Gastrocnemius medialis (tissue), 4 donors: ENCODE measurements at regions not wholly inside any gene's neighbourhood (a gene's known extent, or its start where the extent isn't known, plus 50 kb on each side); places are given as distances from the start of the nearest gene placed in this dataset.

ENCODE experiments used
- ATAC-seq, 2 donors: fragments of 150-250 bp; one replicate each; pipeline ENCODE4 v1.9.1; 2016
- DNase-seq, 2 donors: peaks; one replicate each; pipeline ENCODE4 v3.0.0-alpha.2; 2019
- H3K27ac ChIP-seq, 4 donors: fragments of 200-600 bp; sonication (generic); 1 replicate in 1 of 4; 2 replicates in 3 of 4; pipeline ENCODE4 v1.5.1; 2016 to 2018; ENCODE audit warnings: mild to moderate bottlenecking in 2 of 4, moderate library complexity in 1 of 4
- H3K27me3 ChIP-seq, 3 donors: fragments of 200-600 bp; sonication (generic) in 2 of 3; 1 replicate in 1 of 3; 2 replicates in 2 of 3; pipeline versions ENCODE4 v1.5.1 to v1.6.0; 2016 to 2019; ENCODE audit warnings: mild to moderate bottlenecking in 1 of 3, moderate library complexity in 1 of 3
- H3K36me3 ChIP-seq, 2 donors: fragments of 200-600 bp; sonication (generic) in 1 of 2; one replicate each; pipeline ENCODE4 v1.5.1; 2017 to 2018
- H3K4me1 ChIP-seq, 2 donors: fragments of 200-600 bp; sonication (generic) in 1 of 2; one replicate each; pipeline ENCODE4 v1.5.1; 2016 to 2017; ENCODE audit warnings: mild to moderate bottlenecking in 2 of 2
- H3K4me3 ChIP-seq, 4 donors: fragments of 200-600 bp; sonication (generic) in 3 of 4; 1 replicate in 1 of 4; 2 replicates in 3 of 4; pipeline ENCODE4 v1.5.1; 2016 to 2019; ENCODE audit warnings: mild to moderate bottlenecking in 2 of 4
- H3K9me3 ChIP-seq, 3 donors: fragments of 200-600 bp; sonication (generic) in 2 of 3; 1 replicate in 1 of 3; 2 replicates in 2 of 3; pipeline ENCODE4 v1.5.1; 2016 to 2019
- POLR2A ChIP-seq, 2 donors: fragments of 450-650 bp; IDR thresholded peaks; one replicate each; pipeline ENCODE4 v1.6.1; 2017; ENCODE audit warnings: antibody characterized with exemption in 2 of 2, mild to moderate bottlenecking in 2 of 2, moderate library complexity in 2 of 2
- in situ Hi-C, 4 donors: fragments of 200-750 bp; cut with MboI; loops; one replicate each; pipeline versions ENCODE4 v1.15.0 to v1.8.0; 2017; ENCODE audit warnings: low sequenced_read_pairs in 4 of 4
- intact Hi-C: fragments of 100-400 bp; cut with DNase I; formaldehyde crosslinking; loops from one replicate; pipeline ENCODE4 v1.15.1; 2023; ENCODE audit warnings: low total_unique reads
- TF ChIP-seq, protein P1 (sequence below), 5 experiments: fragments of 450-650 bp in 3 of 5; fragments of 200-600 bp in 2 of 5; sonication (generic) in 2 of 5; IDR thresholded peaks in 4 of 5; conservative IDR thresholded peaks in 1 of 5; 1 replicate in 4 of 5; 2 replicates in 1 of 5; pipeline ENCODE4 v1.5.1; 2016 to 2019; ENCODE audit warnings: antibody characterized with exemption in 5 of 5, mild to moderate bottlenecking in 3 of 5, moderate library complexity in 3 of 5

DNA sequence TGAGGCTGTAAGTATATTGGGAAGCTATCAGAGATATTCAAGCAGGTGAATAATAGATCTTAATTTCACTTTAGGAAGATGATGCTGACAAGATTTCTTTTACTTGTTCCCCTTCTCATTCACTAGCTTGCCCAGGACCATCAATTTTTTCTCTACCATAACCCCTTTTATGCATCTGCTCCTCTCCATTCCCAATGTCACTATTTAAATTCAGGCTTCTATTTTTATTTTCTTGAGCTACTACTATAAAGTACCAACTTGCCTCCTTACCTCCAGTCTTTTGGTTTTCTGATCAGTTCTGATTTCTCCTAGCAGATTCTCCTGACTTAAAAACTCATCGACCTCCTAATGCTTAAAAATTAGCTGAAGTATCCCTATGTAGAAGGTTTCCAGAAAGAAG lies 97.7 kb upstream of the SMIM30 start:
- H3K9me3 ChIP-seq: no peaks in the 10 kb centered on the region
- H3K4me3 ChIP-seq: no peak overlapping the region
- no peak overlapping the region for H3K27ac ChIP-seq
- H3K4me1 ChIP-seq: no peaks in the 10 kb centered on the region
- intact Hi-C loops (no loop called here), in situ Hi-C loops (no loop called here)
- ATAC-seq: no peak
- TF ChIP-seq, protein P1, sequence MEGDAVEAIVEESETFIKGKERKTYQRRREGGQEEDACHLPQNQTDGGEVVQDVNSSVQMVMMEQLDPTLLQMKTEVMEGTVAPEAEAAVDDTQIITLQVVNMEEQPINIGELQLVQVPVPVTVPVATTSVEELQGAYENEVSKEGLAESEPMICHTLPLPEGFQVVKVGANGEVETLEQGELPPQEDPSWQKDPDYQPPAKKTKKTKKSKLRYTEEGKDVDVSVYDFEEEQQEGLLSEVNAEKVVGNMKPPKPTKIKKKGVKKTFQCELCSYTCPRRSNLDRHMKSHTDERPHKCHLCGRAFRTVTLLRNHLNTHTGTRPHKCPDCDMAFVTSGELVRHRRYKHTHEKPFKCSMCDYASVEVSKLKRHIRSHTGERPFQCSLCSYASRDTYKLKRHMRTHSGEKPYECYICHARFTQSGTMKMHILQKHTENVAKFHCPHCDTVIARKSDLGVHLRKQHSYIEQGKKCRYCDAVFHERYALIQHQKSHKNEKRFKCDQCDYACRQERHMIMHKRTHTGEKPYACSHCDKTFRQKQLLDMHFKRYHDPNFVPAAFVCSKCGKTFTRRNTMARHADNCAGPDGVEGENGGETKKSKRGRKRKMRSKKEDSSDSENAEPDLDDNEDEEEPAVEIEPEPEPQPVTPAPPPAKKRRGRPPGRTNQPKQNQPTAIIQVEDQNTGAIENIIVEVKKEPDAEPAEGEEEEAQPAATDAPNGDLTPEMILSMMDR (IDR thresholded peaks at IDR 0.05 in 4 of 5, conservative IDR thresholded peaks at IDR 0.05 in 1 of 5): no peak
- no peak for TF ChIP-seq POLR2A (IDR thresholded peaks at IDR 0.05)
- H3K36me3 ChIP-seq: no peaks in the 10 kb centered on the region
- H3K27me3 ChIP-seq: no peaks in the 10 kb centered on the region
- DNase-seq: no peak

DNA sequence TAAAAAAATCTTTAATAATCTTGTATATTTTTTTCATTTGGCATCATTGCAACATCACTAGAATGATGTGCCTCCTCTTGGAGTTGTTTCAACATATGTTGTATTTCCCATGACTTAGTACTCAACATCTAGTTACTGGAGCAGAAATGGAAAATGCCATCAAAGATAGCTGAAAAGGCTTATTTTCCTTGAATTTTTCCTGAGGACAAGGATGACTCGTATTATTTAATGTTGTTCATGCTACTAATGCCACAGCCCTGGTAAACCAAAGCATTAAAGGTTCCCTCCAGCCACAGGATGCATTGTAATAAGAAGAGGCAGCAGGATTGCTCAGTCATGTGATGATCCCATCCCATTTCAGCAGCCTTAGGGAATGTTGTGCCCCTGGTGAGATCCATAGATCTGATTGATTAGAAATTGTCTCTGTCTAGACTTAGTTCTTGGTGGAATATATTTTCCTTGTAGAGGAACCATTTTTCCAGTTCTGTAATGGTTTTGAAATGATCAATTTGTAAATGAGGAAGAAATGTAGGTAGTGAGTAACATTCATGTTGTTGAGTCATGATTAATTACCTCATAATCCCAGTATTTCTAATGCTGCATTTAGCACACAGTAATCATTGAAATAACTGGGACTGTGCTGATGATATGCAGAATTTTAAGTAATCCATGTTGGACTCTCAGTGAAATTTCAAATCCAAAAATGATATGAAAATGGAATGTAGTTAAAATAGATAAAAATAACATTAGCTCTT lies 91.3 kb upstream of the SMIM30 start:
- in situ Hi-C loops: no loop called here
- Histone ChIP-seq H3K9me3 (no peaks in the 10 kb centered on the region), H3K27me3 (no peaks in the 10 kb centered on the region), H3K4me1 (no peaks in the 10 kb centered on the region), H3K36me3 (no peaks in the 10 kb centered on the region), H3K4me3 (no peak overlapping the region), H3K27ac (no peak overlapping the region)
- TF ChIP-seq, protein P1 (IDR thresholded peaks at IDR 0.05 in 4 of 5, conservative IDR thresholded peaks at IDR 0.05 in 1 of 5): no peak
- no peak for TF ChIP-seq POLR2A (IDR thresholded peaks at IDR 0.05)
- DNase-seq: no peak
- intact Hi-C loops: no loop called here
- ATAC-seq: no peak

DNA sequence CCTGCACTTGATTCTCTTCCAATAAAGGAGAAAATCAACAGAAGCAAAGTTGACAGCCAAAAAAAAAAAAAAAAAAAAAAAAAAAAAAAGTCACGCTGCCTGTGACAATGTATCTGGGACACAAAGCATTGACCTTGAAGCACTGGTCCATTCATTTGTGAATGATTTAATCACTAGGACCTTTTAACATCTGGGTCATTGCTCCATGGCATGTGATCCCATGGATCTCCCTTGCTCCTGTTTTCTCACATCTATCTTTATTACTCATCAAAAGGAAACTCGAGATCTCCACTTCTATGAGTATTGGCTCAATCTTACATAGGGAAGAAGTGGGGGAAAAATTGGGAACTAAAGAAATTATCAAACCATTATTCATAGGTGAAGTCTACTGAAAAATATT lies 89.6 kb upstream of the SMIM30 start:
- no peak overlapping the region for H3K4me3 ChIP-seq
- intact Hi-C loops: no loop called here
- ATAC-seq (no peak), DNase-seq (no peak)
- in situ Hi-C loops: no loop called here
- no peaks in the 10 kb centered on the region for H3K36me3 ChIP-seq
- no peaks in the 10 kb centered on the region for H3K27me3 ChIP-seq
- TF ChIP-seq, protein P1 (IDR thresholded peaks at IDR 0.05 in 4 of 5, conservative IDR thresholded peaks at IDR 0.05 in 1 of 5): no peak
- no peak for TF ChIP-seq POLR2A (IDR thresholded peaks at IDR 0.05)
- H3K9me3 ChIP-seq: no peaks in the 10 kb centered on the region
- no peaks in the 10 kb centered on the region for H3K4me1 ChIP-seq
- no peak overlapping the region for H3K27ac ChIP-seq

DNA sequence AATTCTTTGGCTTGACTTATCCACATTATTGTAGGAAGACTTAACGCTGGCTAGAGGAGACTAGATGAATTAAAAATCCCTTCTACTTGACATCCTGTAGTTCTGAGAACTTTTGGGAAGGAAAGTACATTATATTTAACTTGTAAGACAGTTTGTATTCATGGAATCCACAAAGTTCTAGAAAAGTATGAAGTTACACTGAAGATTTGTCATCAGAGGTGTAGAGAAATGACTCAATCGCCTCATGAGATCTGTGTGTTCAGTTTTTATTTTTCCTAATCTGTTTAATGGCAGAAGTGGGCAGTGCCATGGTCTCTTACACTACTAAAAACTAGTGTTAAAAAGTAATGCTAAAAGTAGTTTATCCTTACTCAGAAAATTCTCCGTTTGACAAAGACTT lies 89.1 kb upstream of the SMIM30 start:
- TF ChIP-seq, protein P1 (IDR thresholded peaks at IDR 0.05 in 4 of 5, conservative IDR thresholded peaks at IDR 0.05 in 1 of 5): no peak
- no peak for TF ChIP-seq POLR2A (IDR thresholded peaks at IDR 0.05)
- no peak overlapping the region for H3K27ac ChIP-seq
- H3K27me3 ChIP-seq: no peaks in the 10 kb centered on the region
- no peak for DNase-seq
- in situ Hi-C loops (no loop called here), intact Hi-C loops (no loop called here)
- no peaks in the 10 kb centered on the region for H3K36me3 ChIP-seq
- no peaks in the 10 kb centered on the region for H3K9me3 ChIP-seq
- H3K4me3 ChIP-seq: no peak overlapping the region
- H3K4me1 ChIP-seq: peaks cover 0 to 2% of the 10 kb centered on the region in 2 donors
- ATAC-seq: no peak

DNA sequence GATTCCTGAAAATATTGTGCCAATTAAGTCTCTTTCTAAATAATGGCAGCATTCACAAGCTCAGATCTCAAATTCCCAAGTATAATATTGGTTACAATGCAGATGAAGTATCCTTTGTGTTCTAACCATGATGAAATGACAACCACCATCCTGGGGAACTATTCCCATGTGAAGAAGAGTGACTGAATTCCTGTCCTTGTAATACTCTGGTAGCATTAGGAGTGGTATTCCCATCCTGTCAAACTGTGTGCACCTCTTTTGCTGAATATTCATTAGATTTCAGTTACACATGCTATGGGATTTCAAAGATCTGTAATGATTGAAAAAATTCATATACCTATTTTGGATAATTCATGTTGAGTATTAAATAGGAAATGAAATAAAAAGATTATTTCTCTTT lies 86.1 kb upstream of the SMIM30 start:
- H3K27ac ChIP-seq: no peak overlapping the region
- H3K27me3 ChIP-seq: no peaks in the 10 kb centered on the region
- H3K4me1 ChIP-seq: peaks cover 0 to 3% of the 10 kb centered on the region in 2 donors
- ATAC-seq: no peak
- no peaks in the 10 kb centered on the region for H3K36me3 ChIP-seq
- no peaks in the 10 kb centered on the region for H3K9me3 ChIP-seq
- H3K4me3 ChIP-seq: no peak overlapping the region
- intact Hi-C loops: no loop called here
- in situ Hi-C loops: no loop called here
- no peak for DNase-seq
- no peak for TF ChIP-seq POLR2A (IDR thresholded peaks at IDR 0.05)
- TF ChIP-seq, protein P1 (IDR thresholded peaks at IDR 0.05 in 4 of 5, conservative IDR thresholded peaks at IDR 0.05 in 1 of 5): no peak
